ENCODE measurements at regions not wholly inside any gene's neighbourhood (a gene's known extent, or its start where the extent isn't known, plus 50 kb on each side); places are given as distances from the start of the nearest gene placed in this dataset.
A peak's percentile ranks its signal among the peaks of the same experiment; 100 is the strongest.
"Not testable (repeated sequence)": the region's sequence is repeated elsewhere in the genome, so short reads cannot be mapped to it uniquely, and the experiment has no call there.

DNA sequence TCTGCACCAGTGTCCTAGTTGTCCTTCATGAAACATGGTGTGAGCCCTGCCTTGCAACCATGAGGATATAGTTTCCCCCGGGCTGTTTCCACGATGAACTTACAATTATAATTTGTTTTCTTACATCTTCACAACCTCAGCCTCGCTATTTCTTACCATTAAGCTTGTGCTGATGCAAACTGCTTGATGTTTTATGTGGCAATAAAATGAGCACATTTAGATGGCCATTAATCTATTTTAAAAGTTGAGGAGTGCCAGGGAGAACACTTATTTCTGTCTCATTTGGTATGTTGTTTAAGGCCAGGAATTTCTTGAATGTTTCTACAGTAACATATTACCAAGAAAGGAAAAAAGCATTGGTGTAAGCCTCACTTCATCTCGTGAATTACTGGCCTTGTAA, 214.5 kb upstream of the SLC8A1 start:
- peak; percentile 29 to 74 (median 44) for DNase-seq (ENCODE audit: extremely low read depth in 1 of 11, low read depth in 9 of 11, low spot score in 4 of 11)

DNA sequence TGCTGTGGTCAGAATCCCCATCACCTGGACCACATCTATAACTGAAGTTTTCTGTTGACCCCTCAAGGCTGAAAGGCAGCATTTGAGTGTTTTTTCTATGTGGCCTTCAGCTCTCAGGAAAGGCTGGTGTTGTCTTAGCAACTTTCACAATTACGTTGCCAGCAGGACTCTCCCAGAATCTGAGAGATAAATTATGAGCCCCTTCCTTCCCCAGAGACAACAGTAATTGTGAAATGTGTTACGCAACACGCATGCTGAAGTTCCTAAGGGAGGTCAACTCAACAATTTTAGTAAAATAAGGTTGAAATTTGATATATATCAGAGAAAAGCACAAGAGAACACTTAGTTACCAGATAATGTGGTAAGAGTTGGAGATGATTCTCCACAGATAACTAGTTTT, 216.5 kb upstream of the SLC8A1 start:
- DNase-seq (ENCODE audit: extremely low read depth in 1 of 11, low read depth in 9 of 11, low spot score in 4 of 11) = no peak

DNA sequence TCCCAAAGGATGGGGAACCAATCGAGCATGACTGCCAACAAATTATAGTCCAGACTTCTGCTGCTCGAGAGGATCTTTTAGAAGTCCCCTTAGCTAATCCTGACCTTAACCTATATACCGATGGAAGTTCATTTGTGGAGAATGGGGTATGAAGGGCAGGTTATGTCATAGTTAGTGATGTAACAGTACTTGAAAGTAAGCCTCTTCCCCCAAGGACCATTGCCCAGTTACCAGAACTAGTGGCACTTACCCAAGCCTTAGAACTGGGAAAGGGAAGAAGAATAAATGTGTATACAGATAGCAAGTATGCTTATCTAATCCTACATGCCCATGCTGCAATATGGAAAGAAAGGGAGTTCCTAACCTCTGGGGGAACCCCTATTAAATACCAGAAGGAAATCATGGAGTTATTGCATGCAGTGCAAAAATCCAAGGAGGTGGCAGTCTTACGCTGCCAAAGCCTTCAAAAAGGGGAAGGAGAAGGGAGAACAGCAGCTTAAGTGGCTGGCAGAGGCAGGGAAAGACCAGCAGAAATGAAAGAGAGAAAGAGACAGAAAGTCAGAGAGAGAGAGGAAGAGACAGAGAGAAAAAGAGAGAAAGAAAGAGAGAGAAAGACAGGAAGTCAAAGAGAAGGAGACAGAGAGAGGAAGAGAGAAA, 224.4 kb upstream of the SLC8A1 start:
- not testable (repeated sequence) for DNase-seq (ENCODE audit: extremely low read depth in 1 of 11, low read depth in 9 of 11, low spot score in 4 of 11)

DNA sequence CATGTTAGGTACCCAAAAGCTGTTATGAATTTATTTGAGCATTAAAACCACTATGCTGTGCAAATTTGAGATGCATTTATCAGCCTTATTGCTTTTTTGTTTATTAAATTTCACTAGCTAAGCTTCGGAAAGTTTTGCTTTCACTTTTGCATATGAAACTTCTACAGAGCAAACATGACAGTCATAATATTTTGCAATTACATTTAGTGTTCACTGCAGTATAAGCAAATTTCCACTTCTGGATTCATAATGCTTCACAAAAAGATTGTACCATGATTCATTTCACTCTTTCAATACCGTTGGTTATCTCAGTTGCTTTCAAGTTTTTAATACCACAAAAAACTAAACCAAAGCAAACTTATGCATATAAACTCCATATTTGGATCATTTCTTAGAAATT, 228.7 kb upstream of the SLC8A1 start:
- DNase-seq (ENCODE audit: extremely low read depth in 1 of 11, low read depth in 9 of 11, low spot score in 4 of 11) = no peak

DNA sequence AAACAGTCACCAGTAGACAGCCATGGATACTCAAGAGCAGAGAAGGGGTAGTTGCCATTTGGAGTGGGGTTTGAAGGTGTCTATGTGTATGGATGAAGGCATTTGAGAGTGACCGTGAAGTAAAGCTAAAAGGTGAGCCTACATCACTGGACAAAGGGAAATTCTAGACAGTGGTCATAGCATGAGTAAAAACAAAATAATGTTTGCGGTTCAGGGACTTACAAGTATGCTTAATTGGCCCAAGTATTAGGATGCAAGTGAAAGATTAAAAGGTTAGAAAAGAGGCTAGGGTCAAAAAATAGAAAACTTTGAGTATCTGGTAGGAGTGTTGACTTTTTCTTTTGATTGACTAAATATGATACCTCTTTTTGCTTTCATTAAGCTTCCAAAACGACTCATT, 238.1 kb upstream of the SLC8A1 start:
- no peak for DNase-seq (ENCODE audit: extremely low read depth in 1 of 11, low read depth in 9 of 11, low spot score in 4 of 11)

DNA sequence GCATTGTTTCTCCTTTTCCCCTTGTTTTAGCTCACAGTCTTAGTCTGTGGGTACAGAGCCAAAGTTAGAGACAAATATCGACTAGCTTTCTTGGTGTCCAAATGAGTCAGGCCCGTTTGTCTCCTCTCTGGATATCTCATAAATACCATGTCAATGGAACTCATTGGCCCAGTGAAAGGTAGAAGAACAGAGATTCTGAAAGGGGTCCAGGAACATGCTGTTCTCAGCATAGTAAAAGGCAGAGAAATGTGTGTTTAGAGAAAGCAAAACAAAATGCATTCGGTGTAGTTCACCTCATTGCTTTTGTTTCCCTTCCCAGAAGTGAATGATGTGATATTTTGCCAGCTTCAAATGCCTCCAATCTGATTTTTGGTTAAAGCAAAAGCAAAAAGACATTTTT, 238.6 kb upstream of the SLC8A1 start:
- no peak for DNase-seq (ENCODE audit: extremely low read depth in 1 of 11, low read depth in 9 of 11, low spot score in 4 of 11)

DNA sequence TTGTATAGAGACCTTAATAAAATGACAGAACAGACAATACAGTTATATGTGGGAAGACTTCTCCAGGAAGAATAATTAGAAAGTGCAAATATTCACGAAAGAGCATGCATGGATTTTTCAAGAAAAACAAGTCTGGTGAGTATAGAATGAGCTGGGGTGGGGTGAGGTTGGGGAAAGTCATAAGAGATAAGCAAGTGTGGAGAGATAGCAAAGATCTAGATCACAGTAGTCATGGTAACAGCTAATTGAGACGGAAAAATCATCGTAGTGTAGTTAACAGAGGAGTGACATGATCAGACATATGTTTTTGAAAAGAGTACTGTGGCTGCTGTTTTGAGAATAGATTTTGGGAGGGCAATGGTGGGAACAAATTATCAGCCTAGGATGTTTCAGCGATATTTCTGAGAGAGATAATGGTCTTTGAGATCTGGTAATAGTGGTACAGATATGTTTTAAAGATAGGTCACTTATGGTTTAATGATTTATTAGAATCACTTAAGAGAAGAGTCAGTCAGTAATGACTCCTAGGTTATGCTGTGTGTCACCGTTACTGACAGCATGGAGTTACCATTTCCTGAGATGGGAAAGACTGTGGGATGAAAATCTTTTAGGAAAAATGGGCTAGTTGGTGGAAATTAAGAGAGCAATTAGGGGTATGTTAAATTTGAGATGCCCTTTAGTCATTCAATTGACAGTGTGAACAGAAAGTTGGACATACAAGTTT, 248.5 kb upstream of the SLC8A1 start:
- no peak for DNase-seq (ENCODE audit: extremely low read depth in 1 of 11, low read depth in 9 of 11, low spot score in 4 of 11)

DNA sequence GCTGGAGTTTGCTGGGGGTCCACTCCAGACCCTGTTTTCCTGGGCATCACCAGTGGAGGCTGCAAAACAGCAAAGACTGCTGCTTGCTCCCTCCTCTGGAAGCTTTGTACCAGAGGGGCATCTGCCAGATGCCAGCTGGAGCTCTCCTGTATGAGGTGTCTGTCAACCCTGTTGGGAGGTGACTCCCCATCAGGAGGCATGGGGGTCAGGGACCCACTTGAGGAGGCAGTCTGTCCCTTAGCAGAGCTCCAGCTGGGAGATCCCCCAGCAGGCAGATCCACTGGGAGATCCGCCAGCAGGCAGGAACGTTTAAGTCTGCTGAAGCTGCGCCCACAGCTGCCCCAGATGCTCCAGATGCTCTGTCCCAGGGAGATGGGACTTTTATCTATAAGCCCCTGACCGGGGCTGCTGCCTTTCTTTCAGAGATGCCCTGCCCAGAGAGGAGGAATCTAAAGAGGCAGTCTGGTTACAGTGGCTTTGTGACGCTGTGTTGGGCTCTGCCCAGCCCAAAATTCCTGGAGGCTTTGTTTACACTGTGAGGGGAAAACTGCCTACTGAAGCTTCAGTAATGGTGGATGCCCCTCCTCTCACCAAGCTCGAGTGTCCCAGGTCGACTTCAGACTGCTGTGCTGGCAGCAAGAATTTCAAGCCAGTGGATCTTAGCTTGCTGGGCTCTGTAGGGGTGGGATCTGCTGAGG, 260.5 kb upstream of the SLC8A1 start:
- not testable (repeated sequence) for DNase-seq (ENCODE audit: extremely low read depth in 1 of 11, low read depth in 9 of 11, low spot score in 4 of 11)

DNA sequence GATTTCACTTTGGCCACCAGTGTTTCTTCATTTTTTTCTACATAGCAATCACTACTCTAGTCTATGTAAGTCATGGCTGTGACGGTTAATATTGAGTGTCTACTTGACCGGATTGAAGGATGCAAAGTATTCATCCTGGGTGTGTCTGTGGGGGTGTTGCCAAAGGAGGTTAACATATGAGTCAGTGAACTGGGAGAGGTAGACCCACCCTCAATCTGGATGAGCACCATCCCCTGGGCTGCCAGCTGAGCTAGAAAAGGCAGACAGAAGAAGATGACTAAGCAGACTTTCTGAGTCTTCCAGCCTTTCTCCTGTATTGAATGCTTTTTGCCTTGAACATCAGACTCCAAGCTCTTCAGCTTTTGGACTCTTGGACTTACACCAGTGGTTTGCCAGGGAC, 265.0 kb upstream of the SLC8A1 start:
- no peak for DNase-seq (ENCODE audit: extremely low read depth in 1 of 11, low read depth in 9 of 11, low spot score in 4 of 11)

DNA sequence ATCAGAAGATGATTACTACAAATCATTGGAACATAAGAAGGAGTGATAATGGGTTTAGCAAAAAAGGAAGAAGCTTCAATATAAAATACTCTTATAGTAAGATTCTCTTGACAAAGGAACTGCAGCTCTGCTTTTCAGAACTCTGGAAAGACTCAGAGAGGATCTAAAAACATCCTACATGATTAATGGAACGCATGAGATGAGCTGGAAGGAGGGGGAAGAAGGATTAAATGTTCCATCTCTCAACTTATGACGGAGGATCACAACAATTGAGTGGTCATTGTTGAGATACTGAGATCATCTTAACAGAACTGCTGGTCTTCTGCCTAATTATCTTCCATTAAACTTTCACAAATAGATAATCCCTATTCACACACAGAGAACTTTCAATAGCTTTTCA, 267.5 kb upstream of the SLC8A1 start:
- DNase-seq (ENCODE audit: extremely low read depth in 1 of 11, low read depth in 9 of 11, low spot score in 4 of 11) = no peak

DNA sequence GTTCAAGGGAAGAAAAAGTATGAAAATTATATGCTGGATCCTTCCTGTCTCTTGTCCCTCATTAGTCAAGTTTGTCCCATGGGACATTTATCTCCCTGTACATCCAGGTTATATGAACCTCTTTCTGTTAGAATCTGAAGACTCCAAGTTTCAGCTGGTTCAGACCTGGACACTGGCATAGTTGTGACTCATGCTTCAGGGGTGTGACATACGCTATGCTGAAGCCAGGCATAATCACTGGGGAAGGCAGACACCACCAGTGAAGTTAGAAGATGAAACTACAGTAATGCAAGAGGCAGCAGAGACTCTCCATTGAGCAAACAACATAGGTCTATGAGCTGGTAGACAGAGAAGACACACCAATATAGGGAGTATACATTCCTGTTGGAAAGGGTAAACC, 269.7 kb upstream of the SLC8A1 start:
- no peak for DNase-seq (ENCODE audit: extremely low read depth in 1 of 11, low read depth in 9 of 11, low spot score in 4 of 11)

DNA sequence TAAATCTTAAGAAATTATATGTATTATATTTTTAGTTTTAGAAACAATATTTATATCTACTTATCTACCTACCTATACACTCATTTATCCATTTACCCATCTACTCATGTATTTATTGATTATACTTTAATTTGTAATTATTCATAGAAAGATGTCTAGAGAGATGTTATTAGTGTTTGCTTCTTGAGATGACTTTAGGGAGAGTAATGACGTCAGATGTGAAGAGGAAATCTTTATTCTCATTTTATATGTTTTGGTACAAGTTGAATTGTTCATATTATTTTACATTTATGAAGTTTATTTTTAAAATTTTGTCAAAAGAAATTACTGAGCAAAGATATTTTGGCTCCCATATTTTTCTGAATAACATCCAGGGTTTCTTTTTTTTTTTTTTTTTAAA, 271.3 kb upstream of the SLC8A1 start:
- DNase-seq (ENCODE audit: extremely low read depth in 1 of 11, low read depth in 9 of 11, low spot score in 4 of 11) = no peak

DNA sequence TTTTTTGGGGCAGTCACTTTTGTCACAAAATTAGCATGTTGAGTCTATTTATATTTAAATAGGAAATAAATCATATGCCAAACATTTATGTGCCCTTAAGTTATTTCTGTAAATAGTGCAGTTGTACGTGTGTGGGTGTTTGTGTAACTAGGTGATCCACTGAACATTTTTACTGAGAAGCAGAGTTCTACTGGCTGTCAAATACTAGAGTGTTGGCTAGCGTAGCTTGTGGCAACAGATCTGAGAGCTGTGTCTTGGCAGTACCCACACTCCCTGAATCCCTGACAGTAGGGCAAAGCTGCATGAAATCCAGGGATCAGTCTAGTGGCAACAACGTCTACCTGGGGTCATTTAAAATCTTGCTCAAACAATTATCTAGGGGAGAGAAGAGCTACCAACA, 273.1 kb upstream of the SLC8A1 start:
- DNase-seq (ENCODE audit: extremely low read depth in 1 of 11, low read depth in 9 of 11, low spot score in 4 of 11) = no peak

DNA sequence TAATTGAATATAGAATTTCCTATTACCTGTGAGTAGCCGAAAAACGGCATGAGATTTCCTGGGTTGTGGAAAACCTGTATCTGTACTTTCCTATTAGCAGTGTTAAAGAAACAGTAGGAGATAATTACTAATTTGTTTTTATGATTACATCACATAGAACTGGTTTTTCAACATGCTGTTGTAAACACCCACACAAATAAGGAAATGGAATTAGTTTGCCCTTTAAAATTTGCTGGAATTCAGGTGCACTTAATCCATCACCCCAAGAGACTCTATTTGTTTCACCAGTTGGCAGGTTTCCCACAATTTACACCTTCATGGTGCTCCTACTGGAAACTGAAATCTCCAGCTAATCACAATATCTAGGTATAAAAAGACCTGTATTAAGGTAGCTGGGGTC, 274.1 kb upstream of the SLC8A1 start:
- no peak for DNase-seq (ENCODE audit: extremely low read depth in 1 of 11, low read depth in 9 of 11, low spot score in 4 of 11)

DNA sequence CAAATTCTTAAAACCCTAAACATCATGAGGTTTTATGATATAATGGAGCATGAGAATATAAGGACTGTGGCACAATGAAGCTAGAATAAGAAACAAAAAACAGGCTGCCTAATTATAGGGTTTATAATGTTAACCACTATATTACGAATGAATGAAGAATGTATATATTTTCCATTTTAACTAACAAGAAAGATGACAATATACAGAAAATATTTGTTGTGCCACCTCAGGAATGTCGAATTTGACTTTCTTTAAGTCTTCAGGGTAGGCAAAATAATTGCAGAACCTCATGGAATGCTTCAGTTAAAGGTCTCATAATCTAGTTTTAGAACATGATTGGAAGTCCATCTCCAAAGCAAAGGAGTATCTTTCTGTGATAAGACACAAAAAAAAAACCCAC, 282.9 kb upstream of the SLC8A1 start:
- no peak for DNase-seq (ENCODE audit: extremely low read depth in 1 of 11, low read depth in 9 of 11, low spot score in 4 of 11)

DNA sequence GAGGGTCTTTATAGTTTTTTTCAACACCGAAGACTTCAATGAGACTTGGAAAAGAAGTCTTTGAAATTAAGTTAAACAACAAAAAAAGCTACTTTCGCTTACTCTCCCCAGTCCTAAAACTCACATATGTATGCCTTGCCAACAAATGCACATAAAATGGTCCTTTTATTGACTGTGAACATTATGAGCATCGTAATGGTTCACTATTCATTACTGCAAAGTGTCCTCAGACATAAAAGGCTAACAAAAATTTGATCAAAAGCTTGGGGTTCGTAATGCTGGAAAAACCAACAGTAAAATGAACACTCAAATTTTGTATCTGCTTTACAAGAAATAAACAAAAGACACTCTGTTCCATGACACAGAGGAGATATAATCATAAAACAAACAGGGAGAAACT, 285.3 kb upstream of the SLC8A1 start:
- no peak for DNase-seq (ENCODE audit: extremely low read depth in 1 of 11, low read depth in 9 of 11, low spot score in 4 of 11)

DNA sequence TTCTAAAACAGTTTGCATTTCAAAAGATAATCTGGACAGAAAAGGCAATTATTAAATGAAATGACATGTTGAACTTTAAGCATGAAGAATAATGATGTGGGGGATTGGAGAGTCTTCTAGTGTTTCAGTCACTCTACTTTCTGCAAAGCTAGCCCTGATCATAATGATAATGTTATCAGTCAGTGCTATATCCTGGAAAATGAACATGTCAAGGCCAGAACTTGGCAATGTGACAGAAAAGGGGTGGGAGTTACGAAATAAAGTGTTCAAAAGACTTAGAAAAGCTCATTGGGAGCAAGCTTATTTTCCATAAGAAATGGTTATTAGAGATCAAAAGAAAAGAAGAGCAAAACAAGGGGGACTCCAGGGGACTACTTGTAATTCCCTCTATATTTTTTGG, 288.5 kb upstream of the SLC8A1 start:
- peak in 1 of 11 donors; percentile 22 for DNase-seq (ENCODE audit: extremely low read depth in 1 of 11, low read depth in 9 of 11, low spot score in 4 of 11)

DNA sequence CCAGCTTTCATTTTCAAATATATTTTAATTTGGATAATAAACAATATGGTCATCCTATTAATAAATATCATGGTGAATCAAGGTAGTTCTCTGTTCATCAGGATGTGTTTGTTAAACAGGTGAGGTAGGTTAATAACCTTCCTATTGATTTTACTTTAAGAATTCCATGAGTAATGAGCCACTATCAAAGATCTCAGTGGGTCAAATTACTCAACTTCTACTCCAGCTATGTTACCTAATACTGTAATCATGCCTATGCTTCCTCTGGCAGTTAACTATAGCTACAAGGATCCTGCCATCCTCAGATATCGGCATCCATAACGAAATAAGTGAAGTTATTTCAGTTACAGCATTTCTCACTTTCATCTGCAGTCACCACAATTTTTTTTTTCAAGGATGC, 289.6 kb upstream of the SLC8A1 start:
- no peak for DNase-seq (ENCODE audit: extremely low read depth in 1 of 11, low read depth in 9 of 11, low spot score in 4 of 11)

DNA sequence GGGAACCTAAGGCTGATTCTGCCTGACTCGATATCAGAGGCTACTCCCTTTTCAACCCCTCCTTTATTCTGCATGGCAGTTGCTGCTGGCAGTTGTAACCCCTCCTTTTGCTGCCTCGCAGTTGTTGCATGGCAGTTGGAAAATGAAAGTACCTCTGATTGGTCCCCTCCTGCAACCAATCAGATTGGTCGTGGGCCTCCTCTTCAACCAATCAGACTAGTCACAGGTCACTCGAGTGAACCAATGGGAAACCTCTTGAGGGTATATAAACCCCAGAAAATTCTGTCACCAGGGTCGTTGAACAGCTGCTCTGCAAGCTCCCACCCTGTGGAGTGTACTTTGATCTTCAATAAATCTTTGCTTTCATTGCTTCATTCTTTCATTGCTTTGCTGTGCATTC, 294.3 kb upstream of the SLC8A1 start:
- DNase-seq (ENCODE audit: extremely low read depth in 1 of 11, low read depth in 9 of 11, low spot score in 4 of 11) = no peak

DNA sequence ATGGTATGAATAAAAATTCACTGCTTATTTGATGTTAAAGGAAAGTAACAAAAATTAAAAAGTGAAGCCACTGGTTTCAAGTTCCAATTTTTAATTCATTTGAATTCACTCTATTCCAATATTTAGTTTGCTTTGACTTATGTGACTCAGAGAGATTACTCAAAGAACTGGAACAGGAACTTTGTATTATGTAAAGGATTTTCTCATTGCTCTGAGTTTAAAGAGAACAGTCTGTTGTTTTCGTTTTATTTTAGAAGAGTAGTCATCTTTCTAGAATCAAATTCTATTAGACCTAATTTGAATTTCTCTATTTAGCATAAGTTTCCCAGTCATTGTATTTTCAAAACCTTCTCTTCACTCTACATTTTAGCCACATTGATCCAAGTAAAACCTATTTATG, 300.1 kb upstream of the SLC8A1 start:
- no peak for DNase-seq (ENCODE audit: extremely low read depth in 1 of 11, low read depth in 9 of 11, low spot score in 4 of 11)

DNA sequence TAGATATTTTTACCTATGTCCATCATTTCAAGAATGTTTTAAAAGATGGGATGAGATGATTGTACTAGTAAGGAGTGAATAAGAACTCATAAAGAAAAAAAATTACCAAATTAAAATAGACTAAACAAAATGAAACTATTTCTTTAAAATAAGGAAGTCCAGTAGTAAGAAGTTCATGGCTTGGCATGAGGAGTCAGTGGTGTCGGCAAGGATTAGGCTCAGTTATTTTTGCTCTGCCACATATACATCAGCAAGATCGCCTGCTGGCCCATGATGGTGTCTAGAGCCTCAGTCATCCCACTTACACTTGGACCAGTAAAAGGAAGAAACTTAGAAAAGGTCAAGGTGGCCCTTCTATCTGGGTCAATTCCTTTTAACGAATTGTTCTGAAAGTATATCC, 300.9 kb upstream of the SLC8A1 start:
- DNase-seq (ENCODE audit: extremely low read depth in 1 of 11, low read depth in 9 of 11, low spot score in 4 of 11) = no peak
